Suprapubic skin (tissue), 4 donors: ENCODE measurements at regions not wholly inside any gene's neighbourhood (a gene's known extent, or its start where the extent isn't known, plus 50 kb on each side); places are given as distances from the start of the nearest gene placed in this dataset.

Source experiments
- CTCF ChIP-seq, 2 donors: fragments of 200-600 bp in 1 of 2; fragments of 450-650 bp in 1 of 2; sonication (generic) in 1 of 2; IDR thresholded peaks; one replicate each; pipeline ENCODE4 v1.5.1; 2016 to 2019; ENCODE audit warnings: antibody characterized with exemption in 2 of 2, mild to moderate bottlenecking in 1 of 2, moderate library complexity in 1 of 2
- POLR2A ChIP-seq, 2 donors: fragments of 450-650 bp; IDR thresholded peaks; one replicate each; pipeline ENCODE4 v1.6.1; 2017; ENCODE audit warnings: antibody characterized with exemption in 2 of 2, mild to moderate bottlenecking in 2 of 2, moderate library complexity in 2 of 2
- POLR2AphosphoS5 ChIP-seq, 3 donors: sonication (generic); formaldehyde crosslinking; IDR thresholded peaks; one replicate each; pipeline ENCODE4 v1.6.1; 2017; ENCODE audit warnings: antibody characterized with exemption in 3 of 3

- TF ChIP-seq POLR2AphosphoS5 (IDR thresholded peaks at IDR 0.05): no peak
- no peak for TF ChIP-seq CTCF (IDR thresholded peaks at IDR 0.05)
- TF ChIP-seq POLR2A (IDR thresholded peaks at IDR 0.05): no peak
Observed at GRCh38 chr5:143541943-143542797, 138.7 kb upstream of the NR3C1 start.
